Transverse colon (tissue), 4 donors: ENCODE measurements at regions not wholly inside any gene's neighbourhood (a gene's known extent, or its start where the extent isn't known, plus 50 kb on each side); places are given as distances from the start of the nearest gene placed in this dataset.
"Not testable (repeated sequence)": the region's sequence is repeated elsewhere in the genome, so short reads cannot be mapped to it uniquely, and the experiment has no call there.

Source experiments
- DNase-seq: peaks from one replicate; pipeline ENCODE4 v3.0.0-alpha.2; 2019
- H3K27ac ChIP-seq, 4 donors: fragments of 200-600 bp; sonication (generic); 2 replicates each; pipeline ENCODE4 v1.5.1; 2016 to 2018; ENCODE audit warnings: inconsistent platforms in 4 of 4
- H3K27me3 ChIP-seq: fragments of 200-600 bp; sonication (generic); 2 replicates; pipeline ENCODE4 v1.5.1; 2017; ENCODE audit warnings: inconsistent platforms
- H3K36me3 ChIP-seq, 4 donors: fragments of 200-600 bp; sonication (generic); 2 replicates each; pipeline ENCODE4 v1.5.1; 2017 to 2019; ENCODE audit warnings: inconsistent platforms in 4 of 4
- H3K4me1 ChIP-seq, 4 donors: fragments of 200-600 bp; sonication (generic); 2 replicates each; pipeline ENCODE4 v1.5.1; 2017 to 2020; ENCODE audit warnings: inconsistent platforms in 4 of 4
- H3K4me3 ChIP-seq, 4 donors: fragments of 200-600 bp; sonication (generic); 1 replicate in 1 of 4; 2 replicates in 3 of 4; pipeline versions ENCODE4 v1.5.1 to v1.6.1; 2017 to 2019; ENCODE audit warnings: inconsistent platforms in 4 of 4
- H3K9me3 ChIP-seq, 2 donors: fragments of 200-600 bp; sonication (generic); 2 replicates each; pipeline ENCODE4 v1.5.1; 2017 to 2019; ENCODE audit warnings: inconsistent platforms in 2 of 2
- CTCF ChIP-seq, 5 experiments: fragments of 200-600 bp in 3 of 5; fragments of 450-650 bp in 2 of 5; sonication (generic) in 3 of 5; IDR thresholded peaks; 1 replicate in 2 of 5; 2 replicates in 3 of 5; pipeline ENCODE4 v1.5.1; 2016 to 2017; ENCODE audit warnings: antibody characterized with exemption in 5 of 5, inconsistent platforms in 3 of 5, mild to moderate bottlenecking in 2 of 5, moderate library complexity in 1 of 5
- EP300 ChIP-seq: sonication (generic); formaldehyde crosslinking; IDR thresholded peaks from one replicate; pipeline ENCODE4 v1.6.1; 2017; ENCODE audit warnings: antibody characterized with exemption, low read depth
- POLR2A ChIP-seq: fragments of 450-650 bp; IDR thresholded peaks from one replicate; pipeline ENCODE4 v1.6.1; 2016; ENCODE audit warnings: antibody characterized with exemption, mild to moderate bottlenecking, moderate library complexity
- POLR2AphosphoS5 ChIP-seq, 3 donors: sonication (generic); formaldehyde crosslinking; IDR thresholded peaks; one replicate each; pipeline ENCODE4 v1.6.1; 2016; ENCODE audit warnings: antibody characterized with exemption in 3 of 3
- WGBS, 2 donors: methylation state at CpG; one replicate each; pipeline ENCODE4 v1.1.5; 2018; ENCODE audit warnings: low coverage in 1 of 2; 5-methylcytosine and 5-hydroxymethylcytosine counted together
- in situ Hi-C, 4 donors: fragments of 200-750 bp; cut with MboI; loops; one replicate each; pipeline versions ENCODE4 v1.15.0 to v1.15.1; 2017; ENCODE audit warnings: low sequenced_read_pairs in 3 of 4, low pct_ligation_motif_present in 1 of 4, low pct_unique_long_range_greater_than_20kb in 1 of 4
- intact Hi-C: fragments of 100-400 bp; cut with DNase I; formaldehyde crosslinking; loops from one replicate; pipeline ENCODE4 v1.15.1; 2023; ENCODE audit warnings: low total_unique reads

GRCh38 chr14:38646391-38646790 is 390.5 kb upstream of the CLEC14A start:
- H3K27me3 ChIP-seq: no peaks in the 10 kb centered on the region
- 74% methylated on average over 2 of the region's 2 CpGs; no CpG with 5 or more reads in 1 of the 2 donors for WGBS, 2 donors
- H3K4me3 ChIP-seq: no peak overlapping the region
- no peak overlapping the region for H3K27ac ChIP-seq
- no peak for DNase-seq
- no peaks in the 10 kb centered on the region for H3K36me3 ChIP-seq
- intact Hi-C loops: no loop called here
- no peaks in the 10 kb centered on the region for H3K4me1 ChIP-seq
- H3K9me3 ChIP-seq: no peaks in the 10 kb centered on the region
- no peak for TF ChIP-seq POLR2A
- TF ChIP-seq CTCF (IDR thresholded peaks at IDR 0.05): no peak
- TF ChIP-seq EP300: no peak
- TF ChIP-seq POLR2AphosphoS5 (IDR thresholded peaks at IDR 0.05): no peak
- in situ Hi-C loops: no loop called here

- H3K9me3 ChIP-seq, H3K4me1 ChIP-seq, H3K27ac ChIP-seq, intact Hi-C loops, H3K4me3 ChIP-seq, H3K27me3 ChIP-seq, H3K36me3 ChIP-seq, DNase-seq, in situ Hi-C loops: not testable (repeated sequence)
- WGBS, 2 donors: 86 to 93% methylated on average over 5 to 19 of the region's 19 CpGs
Measured at GRCh38 chr14:38634913-38635312, 379.0 kb upstream of the CLEC14A start.

GRCh38 chr14:38629412-38629811 is 373.5 kb upstream of the CLEC14A start:
- intact Hi-C loops (no loop called here), in situ Hi-C loops (no loop called here)
- Histone ChIP-seq H3K4me1 (no peaks in the 10 kb centered on the region), H3K9me3 (peaks cover 0 to 3% of the 10 kb centered on the region in 2 donors), H3K27me3 (no peaks in the 10 kb centered on the region), H3K4me3 (no peak overlapping the region), H3K36me3 (no peaks in the 10 kb centered on the region), H3K27ac (no peak overlapping the region)
- TF ChIP-seq POLR2AphosphoS5 (IDR thresholded peaks at IDR 0.05) (no peak), CTCF (IDR thresholded peaks at IDR 0.05) (no peak), EP300 (no peak), POLR2A (no peak)
- 60 to 86% methylated on average over 1 to 3 of the region's 3 CpGs for WGBS, 2 donors
- DNase-seq: no peak

GRCh38 chr14:38627163-38627562 is 371.3 kb upstream of the CLEC14A start:
- no peaks in the 10 kb centered on the region for H3K36me3 ChIP-seq
- H3K9me3 ChIP-seq: peaks cover 0 to 3% of the 10 kb centered on the region in 2 donors
- no peaks in the 10 kb centered on the region for H3K27me3 ChIP-seq
- 97% methylated on average over 2 of the region's 2 CpGs; no CpG with 5 or more reads in 1 of the 2 donors for WGBS, 2 donors
- no peak overlapping the region for H3K4me3 ChIP-seq
- intact Hi-C loops: no loop called here
- no peaks in the 10 kb centered on the region for H3K4me1 ChIP-seq
- no peak overlapping the region for H3K27ac ChIP-seq
- TF ChIP-seq POLR2A (no peak), EP300 (no peak), CTCF (IDR thresholded peaks at IDR 0.05) (no peak), POLR2AphosphoS5 (IDR thresholded peaks at IDR 0.05) (no peak)
- DNase-seq: no peak
- in situ Hi-C loops: no loop called here

- TF ChIP-seq CTCF (IDR thresholded peaks at IDR 0.05) (no peak), POLR2AphosphoS5 (IDR thresholded peaks at IDR 0.05) (no peak), EP300 (no peak), POLR2A (no peak)
- in situ Hi-C loops: no loop called here
Measured at GRCh38 chr14:38623661-38624060, 367.8 kb upstream of the CLEC14A start.

More at GRCh38 chr14:38623661-38624060, 367.8 kb upstream of the CLEC14A start:
- Histone ChIP-seq H3K4me3 (no peak overlapping the region), H3K9me3 (no peaks in the 10 kb centered on the region), H3K27ac (no peak overlapping the region), H3K27me3 (no peaks in the 10 kb centered on the region), H3K4me1 (no peaks in the 10 kb centered on the region), H3K36me3 (no peaks in the 10 kb centered on the region)
- intact Hi-C loops: no loop called here
- DNase-seq: no peak
- WGBS, 2 donors: 57 to 80% methylated on average over 1 to 2 of the region's 2 CpGs
